ELF-1 (cell line): ENCODE measurements at regions not wholly inside any gene's neighbourhood (a gene's known extent, or its start where the extent isn't known, plus 50 kb on each side); places are given as distances from the start of the nearest gene placed in this dataset.
A peak's percentile ranks its signal among the peaks of the same experiment; 100 is the strongest.

Experiments
- DNase-seq: peaks from one replicate; pipeline ENCODE4 v3.0.0-alpha.2; 2016; ENCODE audit warnings: low read depth, low spot score

DNA sequence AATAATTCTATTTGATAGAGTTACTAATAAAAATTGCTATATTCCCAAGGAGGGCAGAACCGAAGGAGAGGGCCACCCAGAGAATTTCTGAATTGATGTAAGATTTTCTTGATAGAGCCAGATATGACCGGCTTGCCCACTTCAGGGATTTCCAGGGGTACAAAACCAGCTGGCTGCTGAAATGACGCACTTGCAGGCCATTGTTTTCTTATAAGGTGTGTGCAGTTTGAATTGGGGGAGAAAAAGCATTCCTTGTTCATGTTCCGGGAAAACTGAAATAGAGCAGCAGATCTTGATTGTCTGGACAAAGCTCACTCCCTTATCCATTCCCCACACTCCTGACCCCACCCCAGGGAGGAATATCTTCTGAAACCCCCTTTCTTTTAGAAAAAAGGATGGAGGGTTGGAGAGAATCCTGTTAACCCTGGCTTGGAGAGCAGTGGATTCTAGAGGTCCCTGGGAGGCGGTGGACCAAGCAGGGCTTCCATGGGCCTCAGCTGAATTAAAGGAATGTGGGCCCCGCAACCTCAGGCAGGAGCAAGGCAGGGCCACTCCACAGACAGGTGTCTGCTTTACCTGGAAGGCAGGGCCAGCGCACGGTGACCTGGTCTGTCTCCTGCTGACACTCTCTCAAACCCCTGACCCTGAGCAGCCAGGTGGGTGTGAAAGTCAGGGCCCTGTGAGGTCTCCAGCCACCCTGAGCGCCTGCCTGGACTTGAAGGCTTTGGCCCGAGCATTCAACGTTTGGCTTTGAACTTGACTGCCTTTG lies 96.4 kb downstream of the TMEM170B start:
- peak; percentile 32 for DNase-seq

DNA sequence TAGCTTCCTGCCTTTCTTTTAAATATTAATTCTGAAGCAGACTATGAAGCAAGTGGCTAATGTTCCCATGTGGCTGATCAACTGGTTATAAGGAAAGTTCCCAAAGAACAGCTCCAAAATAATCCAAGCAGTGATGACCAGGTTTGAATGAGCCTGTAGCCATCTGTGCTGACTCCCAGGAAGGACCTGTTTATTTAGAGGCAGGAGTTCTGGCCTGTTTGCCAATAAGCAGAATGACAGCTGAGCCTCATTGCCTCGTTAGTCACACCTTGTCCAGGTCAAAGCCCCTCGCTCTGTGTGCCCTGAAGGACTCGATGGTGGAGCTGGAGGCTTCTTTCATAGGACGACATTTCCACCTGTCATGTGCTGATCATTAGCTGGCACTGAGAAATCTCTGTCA lies 97.4 kb downstream of the TMEM170B start:
- DNase-seq, result no peak

DNA sequence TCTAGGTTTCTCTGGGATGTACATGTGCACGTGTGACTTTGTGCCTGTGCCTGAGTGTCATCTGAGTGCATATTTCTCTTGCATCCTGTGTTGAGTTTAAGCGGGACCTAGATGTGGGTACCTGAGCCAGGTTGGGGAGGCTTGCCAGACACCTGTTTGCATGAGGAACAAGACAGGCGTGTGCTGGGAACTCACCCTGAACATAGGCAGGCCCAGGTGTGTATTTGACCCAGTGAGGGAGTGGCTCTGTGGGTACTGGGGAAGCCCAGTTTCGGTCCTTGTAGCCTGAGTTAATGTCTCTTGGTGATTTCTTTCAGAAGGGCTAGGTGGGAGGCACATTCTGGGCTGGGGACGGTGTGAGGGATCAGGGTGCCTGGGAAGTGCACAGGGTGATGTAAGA lies 98.6 kb downstream of the TMEM170B start:
- no peak for DNase-seq

DNA sequence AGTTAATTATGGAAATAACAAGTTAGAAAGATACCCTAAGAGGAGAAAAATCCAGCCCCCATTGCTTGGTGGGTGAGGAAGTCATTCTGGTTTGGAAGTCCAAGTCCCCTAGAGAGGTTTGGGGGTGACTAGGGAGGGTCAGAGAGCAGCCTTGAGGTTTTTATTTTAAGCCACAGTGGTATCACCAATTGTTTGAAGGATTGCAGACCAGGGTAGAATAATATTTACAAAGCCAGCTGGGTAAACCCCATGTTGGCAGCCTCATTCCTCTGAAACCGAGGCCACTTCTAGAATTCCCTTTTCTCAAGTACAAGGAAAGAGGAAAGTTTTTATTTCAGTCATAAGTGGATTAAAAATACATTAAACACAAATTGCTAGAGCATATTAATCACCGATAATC lies 99.7 kb downstream of the TMEM170B start:
- DNase-seq, result no peak

GRCh38 chr6:11639376-11640235 lies 102.1 kb downstream of the TMEM170B start:
- DNase-seq, result no peak

- DNase-seq, result no peak
These were observed 102.9 kb downstream of the TMEM170B start for GRCh38 chr6:11640486-11640885.

DNA sequence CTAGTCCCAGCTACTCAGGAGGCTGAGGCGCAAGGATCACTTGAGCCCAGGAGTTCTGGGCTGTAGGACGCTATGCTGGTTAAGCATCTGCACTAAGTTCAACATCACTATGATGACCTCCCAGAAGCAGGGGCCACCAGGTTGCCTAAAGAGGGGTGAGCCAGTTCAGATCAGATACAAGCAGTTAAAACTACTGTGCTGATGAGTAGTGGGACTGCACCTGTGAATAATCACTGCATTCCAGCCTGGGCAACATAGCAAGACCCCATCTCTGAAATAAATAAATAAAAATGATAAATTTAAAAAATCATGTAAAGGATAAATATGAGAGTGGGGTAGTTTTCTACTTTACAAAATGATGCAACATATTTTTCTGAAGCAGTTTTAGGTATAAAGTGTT lies 106.5 kb downstream of the TMEM170B start:
- DNase-seq, result no peak

- DNase-seq, result no peak
These were observed 107.1 kb downstream of the TMEM170B start for GRCh38 chr6:11644601-11645000.

DNA sequence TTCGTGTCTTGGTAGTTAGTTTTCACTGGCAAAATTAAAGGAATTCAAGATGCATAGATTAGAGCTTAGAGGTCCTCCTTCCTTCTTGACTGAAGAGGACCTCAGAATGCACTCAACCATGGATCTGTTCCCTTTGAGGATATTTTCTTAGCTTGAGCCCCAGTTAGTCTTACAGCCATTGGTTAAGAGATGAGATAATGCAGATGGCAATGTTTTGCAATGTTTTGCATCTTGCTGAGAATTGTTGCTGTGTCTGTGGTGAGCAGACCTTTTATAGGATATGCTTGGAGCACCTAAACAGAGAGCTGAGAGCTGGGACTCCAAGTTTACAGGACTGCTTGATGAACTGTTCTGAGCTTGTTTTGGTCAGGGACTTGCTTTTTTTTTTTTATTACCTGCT lies 107.5 kb downstream of the TMEM170B start:
- DNase-seq, result no peak

- DNase-seq, result no peak
These were observed 110.9 kb downstream of the TMEM170B start for GRCh38 chr6:11648436-11648775.

DNA sequence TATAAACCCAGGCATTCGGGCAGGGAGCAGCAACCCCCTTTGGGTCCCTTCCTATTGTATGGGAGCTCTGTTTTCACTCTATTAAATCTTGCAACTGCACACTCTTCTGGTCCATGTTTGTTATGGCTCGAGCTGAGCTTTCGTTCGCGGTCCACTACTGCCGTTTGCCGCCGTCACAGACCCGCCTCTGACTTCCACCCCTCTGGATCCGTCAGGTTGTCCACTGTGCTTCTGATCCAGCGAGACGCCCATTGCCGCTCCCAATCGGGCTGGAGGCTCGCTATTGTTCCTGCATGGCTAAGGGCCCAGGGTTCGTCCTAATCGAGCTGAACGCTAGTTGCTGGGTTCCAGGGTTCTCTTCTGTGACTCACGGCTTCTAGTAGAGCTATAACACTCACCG lies 111.3 kb downstream of the TMEM170B start:
- DNase-seq, result no peak

DNA sequence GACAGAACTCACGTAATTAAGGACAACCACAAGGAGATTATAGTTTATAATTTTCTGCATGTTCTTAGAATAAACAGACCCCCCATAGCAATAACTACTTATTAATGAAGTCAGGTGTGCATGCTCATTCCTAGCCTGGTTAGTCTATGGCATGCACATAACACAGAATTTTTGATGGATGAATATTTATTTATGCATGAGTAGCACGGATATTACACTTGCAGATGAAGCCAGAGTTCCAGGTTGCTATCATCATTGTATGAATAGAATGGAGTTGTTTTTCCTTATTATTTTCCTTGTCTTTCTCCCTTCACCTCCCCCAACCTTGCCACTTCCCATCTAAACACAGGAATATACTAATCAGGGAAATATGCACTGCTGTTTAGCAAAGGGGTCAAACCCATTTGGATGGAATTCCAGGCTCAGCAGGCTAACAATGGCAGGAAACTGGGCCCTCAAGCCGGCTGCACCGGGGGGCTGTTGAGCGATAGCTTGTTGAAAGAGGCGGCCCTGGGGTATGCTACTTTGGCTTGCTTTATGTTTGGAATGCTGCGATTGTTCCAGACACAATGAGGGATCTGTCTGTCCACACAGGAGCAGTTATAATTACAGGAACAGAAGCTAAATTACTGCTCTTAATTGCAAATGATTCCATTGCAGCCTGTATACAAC lies 112.6 kb downstream of the TMEM170B start:
- peak; percentile 84 for DNase-seq

DNA sequence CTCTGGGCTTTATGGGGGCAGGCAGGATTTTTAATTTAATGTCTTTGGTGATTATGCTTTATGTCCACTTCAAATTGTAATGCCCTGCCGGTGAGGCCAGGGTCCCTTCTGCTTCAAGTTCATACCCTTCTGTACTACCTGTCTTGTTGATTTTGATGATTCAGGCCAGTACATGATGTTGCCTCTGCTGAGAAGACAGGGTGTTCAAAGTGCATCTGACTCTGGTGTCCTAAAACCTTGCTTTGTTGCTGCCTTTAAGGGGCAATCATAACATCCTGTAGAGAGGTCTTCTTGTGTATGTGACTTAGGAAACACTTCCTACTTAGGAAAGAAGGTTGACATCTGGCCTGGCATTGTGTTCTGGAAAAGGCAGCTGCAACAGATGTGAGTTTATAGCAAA lies 113.2 kb downstream of the TMEM170B start:
- no peak for DNase-seq

DNA sequence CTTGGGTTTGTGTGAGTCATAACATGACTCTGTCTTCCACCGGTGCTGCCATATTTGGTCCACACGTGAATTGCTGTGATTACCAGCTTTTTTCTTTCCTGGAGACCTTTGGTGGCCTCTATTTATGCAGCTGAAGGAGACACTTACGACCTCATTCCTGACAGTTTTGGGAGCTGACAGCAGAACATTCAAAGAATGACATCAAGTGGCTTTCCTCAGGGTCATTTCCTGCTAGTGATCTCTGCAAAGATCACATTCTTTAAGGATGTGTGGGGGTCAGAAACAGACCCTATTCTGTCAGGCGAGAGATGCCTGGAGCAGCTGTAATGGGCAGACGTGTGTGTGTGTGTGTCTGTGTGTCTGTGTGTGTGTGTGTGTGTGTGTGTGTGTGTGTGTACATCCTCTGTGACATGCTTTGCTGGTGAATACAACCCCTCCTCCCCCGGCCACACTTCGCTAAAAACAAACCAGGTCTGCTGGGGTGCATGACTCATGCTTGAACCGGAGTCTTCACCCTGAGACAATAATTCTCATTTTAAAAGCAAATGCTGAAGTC lies 115.6 kb downstream of the TMEM170B start:
- peak; percentile 75 for DNase-seq

DNA sequence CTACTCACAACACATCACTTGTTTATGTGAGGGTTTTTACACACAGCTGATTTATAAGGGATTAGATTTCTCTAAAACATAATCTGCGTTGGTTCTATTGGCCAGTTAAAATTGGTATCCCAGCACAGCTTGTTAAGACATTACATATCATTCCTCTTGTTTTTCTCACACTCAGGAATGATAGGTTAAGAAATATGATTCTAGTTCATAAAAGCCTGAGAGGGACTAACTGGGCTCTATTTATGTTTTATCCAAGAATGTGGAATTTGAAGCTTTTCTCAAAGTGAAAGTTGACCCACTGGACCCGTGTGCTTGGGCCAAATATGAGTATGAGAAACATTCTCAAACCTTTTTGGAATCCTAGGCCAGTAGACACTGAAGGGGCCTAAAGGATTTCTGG lies 117.3 kb downstream of the TMEM170B start:
- no peak for DNase-seq

- DNase-seq, result no peak
These were observed 118.9 kb downstream of the TMEM170B start for GRCh38 chr6:11656491-11656890.

GRCh38 chr6:11659757-11660156 lies 118.8 kb downstream of the ADTRP start:
- no peak for DNase-seq

DNA sequence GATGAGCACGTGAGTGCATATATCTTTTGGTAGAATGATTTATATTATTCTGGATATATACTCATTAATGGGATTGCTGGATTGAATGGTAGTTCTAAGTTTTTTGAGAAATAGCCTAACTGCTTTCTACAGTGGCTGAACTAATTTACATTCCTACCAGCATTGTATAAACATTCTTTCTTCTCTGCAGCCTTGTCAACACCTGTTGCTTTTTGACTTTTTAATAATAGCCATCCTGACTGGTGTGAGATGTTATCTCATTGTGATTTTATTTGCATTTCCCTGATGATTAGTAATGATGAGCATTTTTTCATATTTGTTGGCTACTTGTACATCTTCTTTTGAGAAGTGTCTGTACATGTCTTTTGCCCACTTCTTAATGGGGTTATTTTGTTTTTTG lies 116.3 kb downstream of the ADTRP start:
- DNase-seq, result no peak

DNA sequence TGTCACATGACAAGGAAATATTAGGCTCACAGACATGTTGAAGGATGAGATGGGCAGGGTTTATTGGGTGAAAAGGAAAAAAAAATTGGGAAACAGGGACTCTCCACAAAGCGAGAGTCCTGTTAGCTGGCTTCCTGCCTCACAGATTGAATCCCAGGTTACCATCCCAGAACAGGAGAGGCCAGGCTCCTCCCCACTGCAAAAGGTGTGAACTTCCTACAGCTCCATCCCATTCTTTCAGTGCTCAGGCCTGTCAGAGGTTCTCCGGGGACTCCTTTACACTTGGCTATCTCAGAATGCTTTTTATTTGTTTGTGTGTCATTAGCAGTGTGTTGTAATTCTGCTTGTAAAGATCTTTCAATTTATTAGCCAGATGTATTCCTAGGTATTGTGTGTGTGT lies 115.1 kb downstream of the ADTRP start:
- no peak for DNase-seq
